ENCODE measurements at regions not wholly inside any gene's neighbourhood (a gene's known extent, or its start where the extent isn't known, plus 50 kb on each side); places are given as distances from the start of the nearest gene placed in this dataset.
"Not testable (repeated sequence)": the region's sequence is repeated elsewhere in the genome, so short reads cannot be mapped to it uniquely, and the experiment has no call there.

DNA sequence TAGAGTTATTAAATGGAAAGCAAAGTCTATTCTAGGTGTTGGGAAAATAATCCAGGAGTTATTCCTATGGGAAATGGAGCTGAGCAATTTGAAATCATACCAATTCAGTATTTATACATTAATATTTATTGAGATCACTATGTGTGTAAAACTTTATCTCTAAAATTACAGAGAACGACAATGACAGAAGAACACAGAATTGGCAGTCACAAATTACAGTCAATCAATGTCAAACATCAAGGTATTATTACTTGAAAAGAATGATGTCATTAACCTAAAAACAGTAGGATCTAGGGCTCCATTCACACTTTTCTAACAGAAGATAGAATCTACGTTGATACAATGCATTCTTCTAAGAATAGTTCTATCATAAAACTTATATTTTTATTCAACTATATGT lies 154.9 kb upstream of the GJE1 start:
- no peak for TF ChIP-seq EZH2 (IDR thresholded peaks at IDR 0.05; ENCODE audit: insufficient read depth, low read length)
- TF ChIP-seq, protein P1, sequence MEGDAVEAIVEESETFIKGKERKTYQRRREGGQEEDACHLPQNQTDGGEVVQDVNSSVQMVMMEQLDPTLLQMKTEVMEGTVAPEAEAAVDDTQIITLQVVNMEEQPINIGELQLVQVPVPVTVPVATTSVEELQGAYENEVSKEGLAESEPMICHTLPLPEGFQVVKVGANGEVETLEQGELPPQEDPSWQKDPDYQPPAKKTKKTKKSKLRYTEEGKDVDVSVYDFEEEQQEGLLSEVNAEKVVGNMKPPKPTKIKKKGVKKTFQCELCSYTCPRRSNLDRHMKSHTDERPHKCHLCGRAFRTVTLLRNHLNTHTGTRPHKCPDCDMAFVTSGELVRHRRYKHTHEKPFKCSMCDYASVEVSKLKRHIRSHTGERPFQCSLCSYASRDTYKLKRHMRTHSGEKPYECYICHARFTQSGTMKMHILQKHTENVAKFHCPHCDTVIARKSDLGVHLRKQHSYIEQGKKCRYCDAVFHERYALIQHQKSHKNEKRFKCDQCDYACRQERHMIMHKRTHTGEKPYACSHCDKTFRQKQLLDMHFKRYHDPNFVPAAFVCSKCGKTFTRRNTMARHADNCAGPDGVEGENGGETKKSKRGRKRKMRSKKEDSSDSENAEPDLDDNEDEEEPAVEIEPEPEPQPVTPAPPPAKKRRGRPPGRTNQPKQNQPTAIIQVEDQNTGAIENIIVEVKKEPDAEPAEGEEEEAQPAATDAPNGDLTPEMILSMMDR (IDR thresholded peaks at IDR 0.05; ENCODE audit: insufficient read depth, low read depth, low read length), result no peak
- no peaks in the 10 kb centered on the region for H3K9me3 Mint-ChIP-seq (ENCODE audit: unreplicated experiment)
- H3K4me1 Mint-ChIP-seq (ENCODE audit: low read depth, unreplicated experiment), result no peaks in the 10 kb centered on the region

GRCh38 chr6:141976994-141977393 lies 155.7 kb upstream of the GJE1 start:
- Mint-ChIP-seq H3K4me3 (ENCODE audit: unreplicated experiment) (no peak overlapping the region), H3K36me3 (ENCODE audit: low read depth, unreplicated experiment) (no peaks in the 10 kb centered on the region), H3K27ac (ENCODE audit: unreplicated experiment) (no peak overlapping the region), H3K27me3 (ENCODE audit: low read depth, unreplicated experiment) (no peaks in the 10 kb centered on the region), H3K9me3 (ENCODE audit: unreplicated experiment) (no peaks in the 10 kb centered on the region), H3K4me1 (ENCODE audit: low read depth, unreplicated experiment) (no peaks in the 10 kb centered on the region)
- H3K4me1 ChIP-seq (ENCODE audit: insufficient read depth, low read length), result no peaks in the 10 kb centered on the region
- no peak for TF ChIP-seq EZH2 (IDR thresholded peaks at IDR 0.05; ENCODE audit: insufficient read depth, low read length)
- TF ChIP-seq, protein P1 (IDR thresholded peaks at IDR 0.05; ENCODE audit: insufficient read depth, low read depth, low read length), result no peak
- no peaks in the 10 kb centered on the region for H4K20me1 ChIP-seq (ENCODE audit: insufficient read depth, low read length)
- H3K4me2 ChIP-seq (ENCODE audit: low read length), result no peak overlapping the region
- no peak for DNase-seq (ENCODE audit: low read depth)
- no peak overlapping the region for H3K27ac ChIP-seq (ENCODE audit: low read depth, low read length)
- H3K9ac ChIP-seq (ENCODE audit: low read length), result no peak overlapping the region
- no peak overlapping the region for H3K4me3 ChIP-seq (ENCODE audit: insufficient read depth, low read depth, low read length)
- FAIRE-seq, result no peak
- no peaks in the 10 kb centered on the region for H3K27me3 ChIP-seq (ENCODE audit: insufficient read depth, low read length)
- H3K36me3 ChIP-seq (ENCODE audit: insufficient read depth, low read length), result no peaks in the 10 kb centered on the region
- H3K79me2 ChIP-seq (ENCODE audit: insufficient read depth, low read length), result no peaks in the 10 kb centered on the region
- H3K9me3 ChIP-seq (ENCODE audit: insufficient read depth, low read depth, low read length), result no peaks in the 10 kb centered on the region
- H2AFZ ChIP-seq (ENCODE audit: low read depth, low read length), result no peak overlapping the region

More for the DNA sequence above, 154.9 kb upstream of the GJE1 start:
- Mint-ChIP-seq H3K27me3 (ENCODE audit: low read depth, unreplicated experiment) (no peaks in the 10 kb centered on the region), H3K27ac (ENCODE audit: unreplicated experiment) (no peak overlapping the region), H3K4me3 (ENCODE audit: unreplicated experiment) (no peak overlapping the region), H3K36me3 (ENCODE audit: low read depth, unreplicated experiment) (no peaks in the 10 kb centered on the region)
- Histone ChIP-seq H3K4me1 (ENCODE audit: insufficient read depth, low read length) (no peaks in the 10 kb centered on the region), H3K79me2 (ENCODE audit: insufficient read depth, low read length) (no peaks in the 10 kb centered on the region), H4K20me1 (ENCODE audit: insufficient read depth, low read length) (no peaks in the 10 kb centered on the region), H3K36me3 (ENCODE audit: insufficient read depth, low read length) (no peaks in the 10 kb centered on the region), H3K9ac (ENCODE audit: low read length) (no peak overlapping the region), H3K4me2 (ENCODE audit: low read length) (no peak overlapping the region), H3K27ac (ENCODE audit: low read depth, low read length) (no peak overlapping the region), H3K4me3 (ENCODE audit: insufficient read depth, low read depth, low read length) (no peak overlapping the region), H3K27me3 (ENCODE audit: insufficient read depth, low read length) (no peaks in the 10 kb centered on the region), H3K9me3 (ENCODE audit: insufficient read depth, low read depth, low read length) (no peaks in the 10 kb centered on the region), H2AFZ (ENCODE audit: low read depth, low read length) (no peak overlapping the region)
- FAIRE-seq (no peak), DNase-seq (ENCODE audit: low read depth) (no peak)

DNA sequence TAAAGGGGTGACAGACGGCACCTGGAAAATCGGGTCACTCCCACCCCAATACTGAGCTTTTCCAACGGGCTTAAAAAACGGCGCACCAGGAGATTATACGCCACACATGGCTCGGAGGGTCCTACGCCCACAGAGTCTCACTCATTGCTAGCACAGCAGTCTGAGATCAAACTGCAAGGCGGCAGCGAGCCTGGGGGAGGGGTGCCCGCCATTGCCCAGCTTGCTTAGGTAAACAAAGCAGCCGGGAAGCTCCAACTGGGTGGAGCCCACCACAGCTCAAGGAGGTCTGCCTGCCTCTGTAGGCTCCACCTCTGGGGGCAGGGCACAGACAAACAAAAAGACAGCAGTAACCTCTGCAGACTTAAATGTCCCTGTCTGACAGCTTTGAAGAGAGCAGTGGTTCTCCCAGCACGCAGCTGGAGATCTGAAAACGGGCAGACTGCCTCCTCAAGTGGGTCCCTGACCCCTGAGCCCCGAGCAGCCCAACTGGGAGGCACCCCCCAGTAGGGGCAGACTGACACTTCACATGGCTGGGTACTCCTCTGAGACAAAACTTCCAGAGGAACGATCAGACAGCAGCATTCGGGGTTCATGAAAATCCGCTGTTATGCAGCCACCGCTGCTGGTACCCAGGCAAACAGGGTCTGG lies 162.8 kb upstream of the GJE1 start:
- FAIRE-seq; H2AFZ ChIP-seq (ENCODE audit: low read depth, low read length); H3K4me1 ChIP-seq (ENCODE audit: insufficient read depth, low read length); H4K20me1 ChIP-seq (ENCODE audit: insufficient read depth, low read length); DNase-seq (ENCODE audit: low read depth); H3K27me3 Mint-ChIP-seq (ENCODE audit: low read depth, unreplicated experiment); H3K36me3 Mint-ChIP-seq (ENCODE audit: low read depth, unreplicated experiment); H3K79me2 ChIP-seq (ENCODE audit: insufficient read depth, low read length); H3K9ac ChIP-seq (ENCODE audit: low read length); H3K4me1 Mint-ChIP-seq (ENCODE audit: low read depth, unreplicated experiment); H3K27me3 ChIP-seq (ENCODE audit: insufficient read depth, low read length); H3K4me3 ChIP-seq (ENCODE audit: insufficient read depth, low read depth, low read length); H3K36me3 ChIP-seq (ENCODE audit: insufficient read depth, low read length); H3K9me3 ChIP-seq (ENCODE audit: insufficient read depth, low read depth, low read length); H3K4me3 Mint-ChIP-seq (ENCODE audit: unreplicated experiment); H3K4me2 ChIP-seq (ENCODE audit: low read length); H3K9me3 Mint-ChIP-seq (ENCODE audit: unreplicated experiment); H3K27ac ChIP-seq (ENCODE audit: low read depth, low read length); H3K27ac Mint-ChIP-seq (ENCODE audit: unreplicated experiment): not testable (repeated sequence)
